ENCODE measurements at regions not wholly inside any gene's neighbourhood (a gene's known extent, or its start where the extent isn't known, plus 50 kb on each side); places are given as distances from the start of the nearest gene placed in this dataset.

DNA sequence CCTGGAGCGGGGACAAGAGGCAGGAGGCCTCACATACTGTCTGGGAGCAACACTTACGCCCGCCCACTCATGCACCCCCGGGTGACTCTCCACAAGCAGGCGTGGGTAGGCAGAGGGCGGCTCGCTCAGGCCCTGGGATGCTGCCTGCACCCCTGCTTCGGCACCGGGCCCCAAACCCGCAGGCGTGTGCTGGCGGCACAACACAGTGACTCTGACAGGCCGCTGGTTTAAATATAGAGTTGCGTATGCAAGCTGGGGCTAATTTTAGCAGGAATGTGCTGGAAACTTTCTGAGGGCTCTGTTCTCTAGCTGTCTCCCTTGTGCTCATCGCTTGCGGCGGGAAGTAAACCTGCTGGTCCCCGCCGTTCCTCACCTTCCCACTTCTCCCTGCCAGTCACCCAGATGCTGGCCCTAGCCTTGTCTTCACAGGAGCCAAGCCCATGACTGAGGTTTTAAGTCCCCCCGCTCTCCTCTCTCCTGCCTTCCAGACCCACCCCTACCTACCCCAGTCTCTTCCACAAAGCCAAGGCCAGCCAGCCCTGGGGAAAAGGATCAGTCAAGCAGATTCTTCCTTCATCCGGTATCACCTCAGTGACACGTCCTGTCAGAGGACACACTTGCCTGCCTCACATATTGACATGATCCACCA is 94.5 kb upstream of the FOXP4 start:
- no peak for DNase-seq

DNA sequence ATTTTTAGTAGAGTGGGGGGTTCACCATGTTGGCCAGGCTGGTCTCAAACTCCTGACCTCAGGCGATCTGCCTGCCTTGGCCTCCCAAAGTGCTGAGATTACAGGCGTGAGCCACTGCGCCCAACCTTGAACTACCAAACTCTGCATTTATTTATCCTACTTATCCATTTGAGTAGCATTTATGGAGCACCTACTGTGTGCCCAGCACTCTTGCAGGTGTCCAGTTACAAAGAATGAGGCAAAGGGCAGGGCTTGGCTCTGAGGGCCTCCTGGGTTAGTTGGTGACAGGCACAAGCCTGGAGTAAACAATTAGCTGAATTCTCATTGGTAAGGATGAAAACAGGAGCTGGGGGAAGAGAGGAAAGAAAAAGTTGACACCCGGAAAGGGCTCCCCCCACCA is 93.4 kb upstream of the FOXP4 start:
- no peak for DNase-seq

DNA sequence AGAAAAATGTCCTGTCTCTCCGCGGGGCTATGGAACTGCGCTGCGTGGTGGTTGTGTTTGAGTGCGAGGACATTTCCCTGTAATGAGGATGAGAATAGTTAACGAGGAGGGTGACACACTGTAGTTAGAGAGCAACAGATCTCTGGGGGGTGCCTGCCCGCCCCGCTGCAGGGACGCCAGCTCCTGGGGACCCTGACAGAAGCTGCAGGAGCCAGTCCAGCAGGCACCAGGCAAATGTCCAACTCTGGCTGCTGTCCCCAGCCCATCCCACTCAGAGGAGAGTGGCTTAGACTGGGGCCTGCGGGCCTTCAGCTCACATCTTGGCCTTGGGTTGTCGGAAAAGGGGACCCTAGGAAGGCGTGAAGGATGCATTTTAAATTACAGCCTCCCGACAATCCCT is 92.9 kb upstream of the FOXP4 start:
- no peak for DNase-seq

DNA sequence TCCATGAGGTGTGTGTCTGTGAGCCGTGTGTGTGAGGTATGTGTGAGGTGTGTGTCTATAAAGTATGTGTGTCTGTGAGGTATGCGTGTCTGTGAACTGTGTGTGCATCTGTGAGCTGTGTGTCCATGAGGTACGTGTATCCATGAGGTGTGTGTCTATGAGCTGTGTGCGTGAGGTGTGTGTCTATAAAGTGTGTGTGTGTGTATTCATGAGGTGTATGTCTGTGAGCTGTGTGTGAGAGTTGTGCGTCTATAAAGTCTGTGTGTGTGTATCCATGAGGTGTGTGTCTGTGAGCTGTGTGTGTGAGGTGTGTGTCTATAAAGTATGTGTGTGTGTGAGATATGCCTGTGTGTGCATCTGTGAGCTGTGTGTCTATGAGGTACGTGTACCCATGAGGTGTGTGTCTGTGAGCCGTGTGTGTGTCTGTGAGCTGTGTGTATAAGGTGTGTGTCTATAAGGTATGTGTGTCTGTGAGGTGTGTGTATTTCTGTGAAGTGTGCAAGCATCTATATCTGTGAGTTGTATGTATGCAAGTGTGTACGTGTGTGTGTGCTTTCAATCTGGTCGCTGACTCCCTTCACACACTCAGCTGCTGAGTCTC is 91.9 kb upstream of the FOXP4 start:
- DNase-seq, result no peak

DNA sequence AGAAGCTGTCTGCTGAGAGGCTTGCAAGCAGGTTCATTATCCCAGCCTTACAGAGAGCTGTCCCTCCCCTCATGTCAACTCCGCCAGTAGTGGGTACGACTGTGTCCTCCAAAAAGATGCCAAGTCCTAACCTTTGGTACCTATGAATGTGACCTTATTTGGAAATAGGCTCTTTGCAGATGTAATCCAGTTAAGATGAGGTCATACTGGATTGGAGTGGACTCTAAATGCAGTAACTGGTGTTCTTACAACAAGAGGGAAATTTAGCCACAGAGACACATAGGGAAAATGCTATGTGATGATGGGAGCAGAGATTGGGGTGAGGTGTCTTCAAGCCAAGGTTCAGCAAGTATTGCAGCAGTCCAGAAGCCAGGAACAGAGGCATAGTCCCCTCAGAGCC is 90.8 kb upstream of the FOXP4 start:
- no peak for DNase-seq

DNA sequence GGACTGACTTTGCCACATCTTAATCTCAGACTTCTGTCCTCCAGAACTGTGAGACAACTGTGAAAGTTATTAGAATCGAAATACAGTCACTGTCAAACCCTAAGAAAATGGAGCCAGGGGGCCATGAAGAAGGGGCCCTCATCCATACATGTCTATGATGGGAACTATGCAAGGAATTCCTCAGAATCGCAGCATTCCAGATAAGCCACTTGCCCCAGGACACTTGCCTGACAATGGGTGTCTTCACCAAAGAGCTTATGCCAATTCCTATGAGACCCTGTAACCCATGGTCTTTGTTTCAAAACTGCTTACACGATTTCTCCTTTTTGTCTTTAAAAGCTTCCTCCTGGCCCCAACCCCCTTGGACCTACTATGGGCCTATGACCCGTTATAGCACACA is 90.4 kb upstream of the FOXP4 start:
- DNase-seq, result no peak

DNA sequence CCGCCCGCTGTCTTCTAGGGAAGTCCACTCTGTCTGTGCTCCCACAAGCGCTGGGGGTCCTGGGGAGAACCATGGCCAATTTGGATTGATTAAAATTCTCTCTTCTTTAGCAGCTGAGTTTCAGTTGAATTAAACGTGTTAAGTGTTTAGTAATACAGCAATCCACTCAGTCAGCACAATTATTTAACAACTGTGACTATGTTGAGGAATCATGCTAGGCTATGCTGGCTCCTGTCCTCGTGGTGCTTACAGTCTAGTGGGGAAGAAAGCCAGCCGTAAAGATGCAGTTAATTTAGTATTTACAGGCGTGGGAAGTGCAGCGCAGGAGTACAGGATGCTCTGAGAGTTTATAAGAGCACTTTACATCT is 88.9 kb upstream of the FOXP4 start:
- DNase-seq, result no peak

DNA sequence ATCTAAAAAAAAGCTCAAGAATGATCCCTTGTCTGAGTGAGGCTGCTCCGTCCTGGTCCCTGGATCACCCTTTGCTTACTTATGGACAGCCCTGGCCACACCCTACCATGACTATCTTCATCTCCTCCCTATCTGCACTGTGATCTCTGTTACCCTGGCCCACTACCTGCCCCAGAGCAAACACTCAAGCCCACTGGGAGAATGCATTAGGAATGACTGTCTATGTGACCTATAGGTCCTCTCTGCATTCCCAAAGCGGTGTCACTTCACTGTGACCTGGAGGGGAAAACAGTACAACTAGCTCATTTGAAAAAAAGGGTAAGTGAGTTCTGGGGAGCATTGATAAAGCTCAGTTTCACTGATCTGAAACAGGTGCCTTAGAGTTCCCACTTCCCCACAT is 86.4 kb upstream of the FOXP4 start:
- no peak for DNase-seq

DNA sequence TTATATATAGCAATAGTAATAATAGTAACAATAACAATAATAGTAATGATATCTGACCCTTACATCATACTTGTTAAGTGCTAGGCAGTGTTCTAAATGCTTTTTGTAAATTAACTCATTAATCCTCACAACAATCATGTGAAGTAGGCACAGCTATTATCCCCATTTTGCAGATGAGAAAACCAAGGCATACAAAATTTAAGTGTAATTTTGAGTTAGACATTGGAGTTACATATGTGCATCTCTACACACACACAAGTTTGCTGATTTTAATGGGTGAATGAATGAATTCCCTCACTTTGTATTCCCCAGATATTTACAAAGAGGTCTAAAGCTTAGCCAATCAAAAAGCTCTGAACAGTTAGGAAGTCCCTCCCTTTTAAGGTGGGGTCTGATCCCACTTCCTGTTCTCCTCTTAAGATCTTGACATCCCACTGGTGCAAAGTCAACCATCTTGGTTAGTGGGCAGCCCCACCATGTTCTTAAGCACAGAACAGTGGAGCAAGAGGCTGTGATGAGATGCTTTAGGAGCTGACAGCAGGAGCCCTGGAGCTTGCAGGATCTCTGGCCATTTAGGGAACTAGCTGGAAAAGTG is 85.3 kb upstream of the FOXP4 start:
- no peak for DNase-seq

DNA sequence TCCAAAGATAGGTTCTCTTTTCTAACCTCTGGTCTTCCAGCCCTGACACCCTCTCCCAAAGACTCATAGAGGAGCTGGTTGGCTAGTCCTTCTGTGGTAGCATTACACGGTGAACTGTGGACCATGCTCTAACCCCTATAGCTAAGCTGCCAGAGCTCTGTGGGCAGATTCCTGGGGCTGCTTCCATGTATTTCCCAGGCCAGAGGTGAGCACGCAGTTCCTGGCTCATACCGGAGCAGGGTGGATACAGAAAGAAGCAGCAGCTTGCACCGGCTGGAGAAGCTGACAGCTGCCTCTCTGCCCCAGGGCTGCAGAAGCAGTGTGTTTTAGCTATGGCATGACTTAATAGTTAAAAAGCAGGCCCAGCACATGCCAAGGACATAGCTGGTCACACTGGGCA is 84.1 kb upstream of the FOXP4 start:
- DNase-seq, result no peak

DNA sequence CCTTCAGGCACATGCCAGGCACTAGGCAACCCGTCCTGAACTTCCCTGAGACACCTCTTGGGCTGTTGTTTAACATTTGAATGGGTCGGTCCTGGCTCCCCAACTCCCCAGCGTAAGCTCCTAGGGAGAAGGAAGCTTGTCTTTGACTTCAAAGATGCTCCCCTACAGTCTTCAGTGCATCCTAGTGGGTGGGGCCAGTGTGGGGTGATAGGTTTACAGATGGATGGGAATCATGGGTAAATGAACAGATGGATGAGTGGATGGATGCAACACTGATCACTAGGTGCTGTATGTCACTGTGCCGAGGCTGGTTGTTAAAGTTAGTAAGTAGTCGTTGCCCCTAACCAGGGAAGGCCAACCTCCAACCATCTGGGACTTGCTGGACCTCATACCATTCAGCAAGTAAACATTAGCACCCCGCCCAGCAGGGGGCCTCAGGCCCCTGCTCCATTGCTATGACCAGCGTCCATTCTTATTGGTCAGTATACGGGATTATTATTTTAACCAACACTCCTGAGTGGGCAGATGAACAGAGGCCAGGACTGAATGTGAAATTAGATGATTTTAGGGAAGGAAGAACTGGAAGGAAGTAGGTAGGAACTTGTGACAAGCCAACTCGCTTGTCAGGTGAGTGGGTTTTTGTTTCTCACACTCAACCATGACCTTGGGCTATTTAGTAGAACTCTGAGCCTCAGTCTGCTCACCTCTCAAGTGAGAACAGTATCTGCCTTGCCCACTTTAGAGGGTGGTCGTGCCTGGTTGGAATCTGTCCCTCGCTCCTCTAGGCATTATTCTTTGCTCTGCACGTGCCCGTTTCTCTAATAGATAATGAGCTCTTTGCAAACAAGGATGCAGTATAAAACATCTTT is 82.9 kb upstream of the FOXP4 start:
- DNase-seq, result no peak

DNA sequence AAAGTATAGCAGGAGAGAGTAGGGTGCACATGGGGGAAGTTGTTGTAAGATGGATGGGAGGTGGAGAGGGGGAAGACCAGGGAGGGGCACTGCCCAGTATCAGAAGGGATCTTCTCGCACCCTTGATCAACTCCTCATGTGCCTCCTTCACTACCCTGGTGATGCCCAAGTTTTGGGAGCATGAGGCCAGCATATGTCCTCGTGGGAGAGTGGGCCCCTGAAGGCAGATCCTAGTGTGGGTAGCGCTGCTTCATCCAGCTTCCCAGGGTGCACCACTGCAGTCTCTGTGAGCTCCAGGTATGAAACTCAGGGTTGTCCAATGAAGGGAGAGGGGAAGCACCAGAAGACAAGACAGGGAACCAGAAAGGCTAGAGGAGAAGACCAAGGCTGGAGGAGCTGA is 82.2 kb upstream of the FOXP4 start:
- no peak for DNase-seq

DNA sequence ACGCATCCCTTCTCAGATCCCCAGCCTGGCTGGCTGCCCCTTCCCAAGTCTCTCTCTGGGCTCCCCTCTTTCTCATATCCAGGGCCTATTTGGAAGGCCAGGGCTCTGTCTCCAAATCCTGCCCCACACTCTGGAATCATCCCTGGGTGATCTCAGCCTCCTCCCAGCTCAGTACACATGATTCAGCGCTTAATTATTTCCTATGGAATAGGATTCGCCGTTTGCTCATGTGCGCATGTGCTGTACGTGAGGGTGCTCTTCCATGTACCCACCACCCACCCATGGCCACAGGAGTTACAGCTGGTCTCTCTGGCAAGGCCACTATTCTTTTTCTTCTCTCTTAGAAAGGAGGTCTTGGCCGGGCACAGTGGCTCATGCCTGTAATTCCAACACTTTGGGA is 81.7 kb upstream of the FOXP4 start:
- no peak for DNase-seq

DNA sequence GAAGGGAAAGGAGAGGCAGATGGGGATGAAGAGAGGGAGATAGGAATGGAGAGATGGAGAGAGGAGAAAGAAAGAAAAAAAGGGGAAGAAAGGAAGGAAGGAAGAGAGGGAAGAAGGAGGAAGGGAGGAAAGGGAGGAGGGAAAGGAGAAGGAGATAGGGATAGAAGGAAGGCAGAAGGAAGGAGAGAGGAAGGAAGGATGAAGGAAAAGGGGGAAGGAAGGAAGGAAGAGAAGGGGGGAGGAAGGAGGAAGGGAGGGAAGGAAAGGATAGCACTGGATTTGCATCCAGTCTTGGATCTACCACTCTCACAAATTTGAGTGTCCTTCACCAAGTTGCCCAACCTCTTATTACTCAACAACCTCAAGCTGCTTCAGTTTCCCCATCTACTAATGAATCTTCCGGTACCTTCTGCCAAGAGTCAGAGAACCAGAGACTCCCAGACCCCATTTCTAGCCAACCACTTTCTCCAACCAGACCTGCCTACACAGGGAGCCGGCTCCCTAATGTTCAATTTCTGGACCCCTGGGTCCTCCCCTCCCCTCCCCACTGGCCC is 79.7 kb upstream of the FOXP4 start:
- no peak for DNase-seq

DNA sequence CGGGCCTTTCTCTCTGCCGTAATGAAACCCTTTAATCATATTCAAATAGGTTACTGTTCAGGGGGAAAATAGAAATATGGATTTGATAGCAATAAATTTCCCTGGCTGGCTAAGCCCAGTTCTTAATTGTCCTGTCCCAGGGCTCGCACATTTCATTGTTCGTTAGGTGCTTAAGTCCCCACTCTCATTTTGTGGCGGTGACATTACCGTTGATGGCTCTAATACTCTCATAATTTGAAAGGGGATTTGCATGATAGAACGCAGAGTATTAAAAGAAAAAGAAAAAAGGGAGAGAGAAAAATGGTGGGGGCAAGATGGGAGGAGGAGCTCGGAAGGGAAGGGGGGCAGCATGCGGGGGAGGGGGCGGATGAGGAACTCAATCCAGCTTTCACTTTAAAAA is 79.1 kb upstream of the FOXP4 start:
- no peak for DNase-seq

DNA sequence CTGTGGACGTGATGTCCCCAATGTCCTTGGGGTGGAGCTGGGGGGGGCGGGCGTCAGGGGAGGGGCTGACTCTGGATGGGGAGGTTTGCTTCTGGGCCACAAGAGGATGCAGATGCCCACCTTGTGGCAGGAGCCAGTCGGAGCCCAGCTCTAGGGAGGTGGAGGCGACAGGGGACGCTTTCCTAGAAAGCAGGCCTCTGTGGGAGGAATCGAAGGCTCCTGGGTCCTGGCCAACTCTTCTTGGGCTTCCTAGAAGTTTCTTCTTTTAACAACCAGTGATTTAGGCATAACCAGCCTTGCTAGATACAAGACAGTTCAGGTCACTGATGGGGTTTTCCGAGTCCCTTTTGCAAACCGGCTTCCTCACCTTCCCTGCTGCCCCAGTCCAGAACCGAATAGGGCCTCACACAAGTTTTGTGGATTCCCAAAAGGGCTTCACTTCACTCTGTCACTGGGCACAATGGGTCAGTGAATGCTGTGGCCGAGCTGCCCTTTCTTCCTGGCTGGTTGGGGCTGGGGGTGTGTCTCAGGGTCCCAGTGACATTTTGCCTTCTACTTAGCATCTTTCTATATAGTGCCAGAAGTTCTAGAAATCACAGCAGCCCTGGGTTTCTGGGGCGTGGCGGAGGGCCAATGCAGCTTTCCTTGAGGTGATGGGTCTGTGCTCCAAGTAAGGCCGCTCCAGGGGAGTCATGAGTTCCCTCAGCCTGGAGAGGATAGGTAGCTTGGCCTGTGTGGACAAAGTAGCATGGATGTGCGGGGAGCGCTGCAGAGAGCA is 78.4 kb upstream of the FOXP4 start:
- DNase-seq, result no peak

DNA sequence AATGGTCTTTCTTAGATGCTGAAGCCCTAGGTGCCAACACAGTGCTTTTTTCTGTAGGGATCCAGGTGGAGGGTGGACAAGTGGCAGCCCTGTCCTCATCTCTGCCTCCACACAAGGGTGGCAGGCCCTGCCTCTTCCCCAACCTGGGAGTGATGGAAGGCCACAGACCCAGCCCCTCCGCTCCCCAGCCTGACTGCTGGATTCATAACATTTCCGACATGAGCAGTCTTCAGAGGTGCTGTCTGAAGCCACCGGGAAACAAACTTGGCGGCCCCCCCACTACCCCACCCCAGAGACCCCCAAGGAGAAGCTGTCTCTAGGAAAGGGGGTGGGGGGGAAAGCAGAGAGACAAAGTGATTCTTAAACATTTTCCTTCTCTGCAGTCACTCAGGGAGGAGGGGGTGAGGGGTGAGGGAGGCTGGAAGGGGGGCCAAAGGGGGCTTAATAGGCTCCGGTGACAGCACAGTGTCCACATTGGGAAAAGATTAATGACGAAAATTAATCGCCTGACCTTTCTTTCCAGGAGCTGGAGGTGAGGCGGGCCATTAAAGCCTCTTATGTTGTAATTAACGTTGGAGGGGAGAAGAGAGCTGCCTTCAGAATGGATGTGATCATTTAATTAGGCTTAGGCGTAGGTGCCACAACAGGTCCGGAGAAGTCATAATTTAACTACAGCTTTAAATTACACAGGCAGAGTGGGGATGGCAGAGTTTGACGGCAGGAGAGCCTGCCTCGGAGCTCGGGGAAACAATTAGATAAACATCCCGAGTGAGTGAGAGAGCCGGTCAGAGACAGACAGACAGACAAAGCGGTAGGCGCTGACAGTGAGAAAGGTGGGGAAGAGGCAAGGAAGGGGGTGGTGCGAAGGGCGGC is 76.8 kb upstream of the FOXP4 start:
- DNase-seq, result no peak

DNA sequence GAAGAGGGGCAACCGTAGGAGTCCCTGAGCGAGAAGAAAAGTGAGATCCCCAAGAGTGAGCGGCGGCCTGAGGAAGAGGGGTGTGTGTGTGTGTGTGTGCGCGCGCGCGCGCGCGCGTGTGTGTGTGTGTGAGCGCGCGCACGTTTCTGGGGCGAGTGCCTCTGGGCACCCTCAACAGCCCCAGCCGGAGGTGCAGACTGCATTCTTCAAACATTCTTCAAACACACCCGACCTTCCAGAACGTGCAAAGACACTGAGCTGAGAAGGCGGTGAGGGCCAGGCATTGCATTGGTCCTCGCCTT is 76.2 kb upstream of the FOXP4 start:
- no peak for DNase-seq

DNA sequence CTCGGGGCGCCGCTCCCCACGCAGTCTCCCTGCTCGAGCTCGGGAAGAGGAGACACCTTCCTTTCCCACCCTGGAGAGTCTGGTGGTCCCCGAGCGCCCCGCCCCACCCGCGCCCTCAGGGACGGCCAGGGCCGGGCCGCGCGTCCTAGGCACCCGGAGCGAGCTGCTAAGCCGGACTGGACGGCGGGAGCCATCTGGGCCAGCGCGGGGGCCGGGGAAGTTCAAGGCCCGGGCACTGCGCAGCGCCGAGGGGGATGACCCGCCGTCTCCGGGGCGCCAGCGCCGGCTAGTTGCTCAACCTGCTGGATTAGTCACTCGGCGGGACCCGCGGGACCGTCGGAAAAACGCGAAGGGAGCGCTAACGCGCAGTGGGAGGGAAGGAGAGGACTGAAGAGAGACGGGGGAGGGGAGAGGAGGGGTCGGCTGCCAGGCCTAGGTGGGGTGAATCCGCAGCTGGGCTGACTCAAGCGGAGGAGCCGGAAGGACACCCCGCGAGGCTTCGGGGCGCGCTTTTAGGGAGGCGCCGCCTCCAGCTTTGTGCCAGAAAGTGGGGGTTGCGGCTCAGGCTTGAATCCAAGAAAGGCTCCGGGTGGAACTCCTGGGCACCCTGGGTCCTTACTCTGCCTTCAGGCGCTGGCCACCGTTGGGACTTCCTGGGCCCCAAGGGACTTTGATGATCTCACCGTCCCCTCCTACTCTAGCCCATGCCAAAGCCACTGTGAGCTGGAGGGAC is 75.7 kb upstream of the FOXP4 start:
- no peak for DNase-seq

DNA sequence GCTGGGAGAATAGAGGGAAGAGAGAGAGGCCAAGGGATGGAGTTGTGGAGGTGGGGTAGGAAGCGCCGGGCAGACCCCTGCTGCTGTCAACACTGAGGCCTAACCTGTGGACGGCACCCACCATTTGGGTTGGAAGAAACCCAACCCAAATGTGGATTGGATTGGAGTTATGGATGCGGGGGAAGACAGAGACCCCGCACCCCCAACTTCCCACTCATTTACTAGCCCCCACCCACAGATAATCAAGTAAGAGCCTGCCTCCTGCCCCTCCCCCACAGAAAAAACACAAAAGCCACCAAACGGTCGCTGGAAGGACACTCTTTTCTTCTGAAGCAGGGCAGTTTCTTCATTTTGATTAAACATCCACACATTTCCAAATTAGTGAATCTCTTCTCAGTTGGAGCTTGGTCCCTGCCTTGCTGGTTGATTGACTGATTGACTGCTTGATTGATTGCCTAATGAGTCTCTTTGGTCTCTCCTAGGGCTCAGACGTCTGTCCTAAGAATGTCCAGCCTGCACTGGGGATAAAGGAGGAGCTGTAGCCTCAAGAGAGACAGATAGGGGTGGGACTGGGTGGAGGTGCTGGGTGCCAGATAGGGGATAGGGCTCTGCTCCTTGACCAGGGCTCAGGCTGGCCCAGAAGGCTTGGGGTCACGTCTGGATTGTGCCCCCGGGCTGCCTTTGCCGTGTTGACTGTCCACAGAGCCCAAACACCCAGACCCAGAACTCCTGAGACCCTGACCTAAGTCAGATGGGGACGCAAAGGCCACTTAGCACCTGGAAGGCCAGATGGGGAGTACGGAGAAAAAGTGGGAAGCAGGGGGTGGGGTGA is 74.9 kb upstream of the FOXP4 start:
- DNase-seq, result no peak
